ENCODE measurements at regions not wholly inside any gene's neighbourhood (a gene's known extent, or its start where the extent isn't known, plus 50 kb on each side); places are given as distances from the start of the nearest gene placed in this dataset.

DNA sequence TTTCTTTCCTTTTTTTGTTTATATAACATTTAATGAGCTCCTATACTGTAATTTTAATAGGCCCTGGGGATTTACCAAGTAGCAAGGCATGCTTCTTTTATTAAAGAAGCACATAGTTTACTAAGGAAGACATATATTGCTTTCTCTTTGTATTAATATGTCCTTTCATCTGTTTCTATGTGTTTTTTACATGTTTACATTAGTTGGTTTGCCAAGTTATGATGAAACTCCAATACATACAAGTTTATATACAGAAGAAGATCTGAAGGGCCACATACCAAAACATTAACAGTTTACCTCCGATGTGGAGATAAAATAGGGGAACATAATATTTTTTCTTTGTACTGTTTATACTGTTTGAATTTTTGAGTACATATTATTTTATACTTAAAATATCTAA, 100.9 kb downstream of the LACC1 start:
- TF ChIP-seq, protein P1, sequence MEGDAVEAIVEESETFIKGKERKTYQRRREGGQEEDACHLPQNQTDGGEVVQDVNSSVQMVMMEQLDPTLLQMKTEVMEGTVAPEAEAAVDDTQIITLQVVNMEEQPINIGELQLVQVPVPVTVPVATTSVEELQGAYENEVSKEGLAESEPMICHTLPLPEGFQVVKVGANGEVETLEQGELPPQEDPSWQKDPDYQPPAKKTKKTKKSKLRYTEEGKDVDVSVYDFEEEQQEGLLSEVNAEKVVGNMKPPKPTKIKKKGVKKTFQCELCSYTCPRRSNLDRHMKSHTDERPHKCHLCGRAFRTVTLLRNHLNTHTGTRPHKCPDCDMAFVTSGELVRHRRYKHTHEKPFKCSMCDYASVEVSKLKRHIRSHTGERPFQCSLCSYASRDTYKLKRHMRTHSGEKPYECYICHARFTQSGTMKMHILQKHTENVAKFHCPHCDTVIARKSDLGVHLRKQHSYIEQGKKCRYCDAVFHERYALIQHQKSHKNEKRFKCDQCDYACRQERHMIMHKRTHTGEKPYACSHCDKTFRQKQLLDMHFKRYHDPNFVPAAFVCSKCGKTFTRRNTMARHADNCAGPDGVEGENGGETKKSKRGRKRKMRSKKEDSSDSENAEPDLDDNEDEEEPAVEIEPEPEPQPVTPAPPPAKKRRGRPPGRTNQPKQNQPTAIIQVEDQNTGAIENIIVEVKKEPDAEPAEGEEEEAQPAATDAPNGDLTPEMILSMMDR (IDR thresholded peaks at IDR 0.05 in 4 of 5, conservative IDR thresholded peaks at IDR 0.05 in 1 of 5), result no peak
- TF ChIP-seq POLR2A (IDR thresholded peaks at IDR 0.05), result no peak
